HG03060 (cell line): ENCODE measurements at regions not wholly inside any gene's neighbourhood (a gene's known extent, or its start where the extent isn't known, plus 50 kb on each side); places are given as distances from the start of the nearest gene placed in this dataset.
A peak's percentile ranks its signal among the peaks of the same experiment; 100 is the strongest.
"Not testable (repeated sequence)": the region's sequence is repeated elsewhere in the genome, so short reads cannot be mapped to it uniquely, and the experiment has no call there.

Experiments
- ATAC-seq: cut with Tn5 transposase; IDR thresholded peaks from one replicate; pipeline ENCODE4 v1.9.1; 2021; ENCODE audit warnings: low read depth, moderate number of reproducible peaks; ENCODE audit not compliant: unreplicated experiment

DNA sequence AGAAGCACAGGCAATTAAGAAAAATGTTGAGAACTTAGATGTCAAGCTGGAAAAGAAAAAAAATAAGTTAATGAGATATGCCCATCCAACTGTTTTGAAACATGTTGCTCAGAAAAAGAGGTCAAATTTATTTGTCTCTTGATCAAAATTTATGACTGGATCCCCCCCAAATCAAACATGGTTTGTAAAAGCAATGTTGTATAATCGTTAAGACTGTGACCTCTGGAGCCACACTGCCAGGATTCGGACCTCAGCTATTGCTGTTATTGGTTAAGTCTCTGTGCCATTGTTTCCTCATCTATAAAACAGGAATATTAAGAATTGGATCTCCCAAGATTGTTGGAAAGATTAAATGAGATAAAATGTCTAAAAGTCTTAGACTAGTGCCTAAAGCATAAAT is 51.9 kb upstream of the LRRK2 start:
- ATAC-seq: no peak

DNA sequence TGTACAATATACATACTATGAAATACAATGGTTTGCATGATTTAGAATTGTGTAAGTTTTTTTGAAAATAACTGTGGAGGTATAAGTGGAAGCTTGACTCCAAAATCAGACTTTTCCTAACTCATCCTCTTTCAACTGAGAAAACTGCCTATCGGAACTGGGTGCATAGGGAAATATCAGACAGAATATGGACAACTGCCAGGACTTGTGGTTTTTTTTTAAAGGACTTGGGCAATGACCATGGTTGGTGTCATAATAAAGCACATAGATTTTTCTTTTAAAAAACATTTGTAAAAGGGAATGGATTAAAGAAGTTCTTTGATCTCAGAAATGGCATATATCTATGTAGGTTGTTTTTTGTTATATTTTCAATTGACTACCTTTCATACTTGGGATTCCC is 53.3 kb upstream of the LRRK2 start:
- ATAC-seq: no peak

DNA sequence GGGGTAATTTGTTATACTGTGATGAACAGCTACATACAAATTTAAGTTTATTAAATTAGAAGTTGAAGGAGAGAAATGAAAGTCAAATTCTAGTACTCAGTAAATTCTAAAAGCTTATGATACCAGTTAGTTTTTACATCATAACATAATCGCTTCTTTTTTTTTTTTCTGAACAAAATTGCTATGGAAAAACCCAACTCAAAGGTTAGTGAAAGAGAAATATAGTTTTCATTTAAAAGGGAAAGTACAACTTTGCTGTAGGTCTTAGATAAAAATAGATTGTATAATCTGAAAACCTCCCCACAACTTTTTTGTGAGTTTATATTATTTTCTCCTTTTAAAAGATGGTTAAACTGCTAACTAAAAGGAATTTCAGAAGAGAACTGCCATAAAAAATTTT is 53.7 kb upstream of the LRRK2 start:
- ATAC-seq: no peak

DNA sequence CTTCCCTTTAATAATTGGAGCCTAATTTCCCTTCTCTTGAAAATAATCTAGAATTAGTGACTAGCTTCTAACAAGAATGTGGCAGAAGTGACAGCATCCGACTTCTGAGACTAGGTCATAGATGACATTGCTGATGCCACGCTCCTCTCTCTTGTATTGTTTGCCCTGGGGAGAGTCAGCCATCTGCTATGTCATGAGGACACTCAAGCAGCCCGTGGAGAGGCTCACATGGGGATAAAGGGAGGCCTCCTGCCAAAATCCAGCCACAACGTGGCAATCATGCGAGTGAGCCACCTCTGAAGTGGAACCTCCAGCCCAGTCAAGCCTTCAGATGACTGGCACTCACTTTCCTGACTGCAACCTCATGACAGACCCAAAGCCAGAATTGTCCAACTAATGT is 54.2 kb upstream of the LRRK2 start:
- no peak for ATAC-seq

DNA sequence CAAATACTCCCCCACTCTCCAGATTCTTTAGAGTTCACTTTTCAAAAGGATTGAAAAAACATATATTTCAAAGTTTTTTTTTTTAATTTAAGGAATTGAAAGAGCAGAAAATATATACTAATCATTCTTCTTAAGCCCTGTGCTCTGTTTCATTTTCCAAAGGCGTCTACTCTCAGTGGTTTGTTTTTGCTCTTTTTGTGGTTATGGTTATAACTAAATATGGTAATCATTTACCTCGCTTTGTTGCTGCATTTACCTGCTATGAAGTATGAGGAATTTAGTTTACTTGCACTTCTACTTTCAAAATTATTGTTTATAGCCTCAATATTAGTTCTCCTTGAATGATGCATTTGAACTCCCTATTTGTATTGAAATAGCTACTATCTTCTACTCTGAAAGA is 55.9 kb upstream of the LRRK2 start:
- peak; percentile 97 for ATAC-seq

DNA sequence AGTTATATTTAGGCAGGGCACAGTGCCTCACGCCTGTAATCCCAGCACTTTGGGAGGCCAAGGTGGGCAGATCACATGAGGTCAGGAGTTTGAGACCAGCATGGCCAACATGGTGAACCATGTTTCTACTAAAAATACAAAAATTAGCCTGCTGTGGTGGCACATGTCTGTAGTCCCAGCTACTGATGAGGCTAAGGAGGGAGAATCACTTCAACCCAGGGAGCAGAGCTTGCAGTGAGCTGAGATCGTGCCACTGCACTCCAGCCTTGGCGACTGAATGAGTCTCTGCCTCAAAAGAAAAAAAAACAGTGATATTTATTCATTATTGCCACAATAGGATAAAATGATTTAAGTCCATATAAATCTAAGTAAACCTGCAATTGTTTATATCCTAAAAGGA is 56.4 kb upstream of the LRRK2 start:
- not testable (repeated sequence) for ATAC-seq

DNA sequence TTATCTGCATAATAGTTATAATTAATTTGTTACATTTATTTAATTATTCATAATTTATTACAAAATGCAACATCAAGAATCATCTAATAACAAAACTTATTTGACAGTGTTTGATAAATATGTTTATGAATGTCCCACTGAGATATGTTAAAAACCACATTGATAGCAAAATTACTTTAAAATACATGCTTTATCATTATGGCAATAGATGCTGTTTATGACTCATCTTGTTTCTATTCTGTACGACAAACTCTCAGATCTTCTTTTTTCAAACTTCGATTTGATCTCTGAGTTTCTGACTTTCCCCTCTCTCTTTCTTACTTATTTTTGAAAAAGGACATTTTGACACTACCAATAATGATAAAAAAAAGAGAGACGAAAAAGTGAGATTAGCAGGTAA is 56.8 kb upstream of the LRRK2 start:
- ATAC-seq: peak; percentile 42

DNA sequence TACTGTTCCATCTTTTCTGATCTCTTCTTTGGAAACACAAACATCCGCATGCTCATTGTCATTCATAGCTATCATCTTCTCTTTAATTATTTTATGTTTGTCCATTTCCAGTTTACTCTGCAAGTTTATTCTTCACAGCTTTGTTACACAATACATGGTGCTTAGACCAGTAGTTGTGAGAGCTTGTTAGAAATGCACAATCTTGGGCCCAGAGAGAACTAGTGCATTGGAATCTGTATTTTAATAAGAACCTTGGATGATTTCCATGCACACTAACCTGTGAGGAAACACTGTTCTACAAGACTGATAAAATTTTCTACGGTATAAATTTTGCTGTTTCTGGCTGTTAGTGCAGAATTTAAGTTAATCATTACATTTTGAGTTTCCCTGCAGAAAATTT is 59.3 kb upstream of the SLC2A13 start:
- no peak for ATAC-seq

DNA sequence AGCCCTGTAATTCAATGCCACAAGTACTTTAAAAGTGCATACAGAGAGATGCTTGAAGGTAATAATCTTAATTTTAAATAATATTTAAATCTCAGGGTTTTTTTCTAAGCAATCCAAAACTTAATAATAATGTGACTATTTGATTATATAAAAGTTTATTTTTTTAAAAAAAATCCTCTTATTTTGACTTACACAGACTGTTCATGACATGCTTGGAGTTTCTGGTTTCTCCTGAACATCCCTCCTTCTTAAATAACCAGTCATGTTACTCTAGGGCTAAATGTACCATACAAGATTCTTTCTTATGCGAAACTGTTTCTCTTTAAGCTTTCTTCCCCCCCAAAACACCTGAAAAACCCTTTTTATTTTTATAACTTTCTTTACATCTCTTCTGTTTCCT is 58.2 kb upstream of the SLC2A13 start:
- ATAC-seq: no peak

DNA sequence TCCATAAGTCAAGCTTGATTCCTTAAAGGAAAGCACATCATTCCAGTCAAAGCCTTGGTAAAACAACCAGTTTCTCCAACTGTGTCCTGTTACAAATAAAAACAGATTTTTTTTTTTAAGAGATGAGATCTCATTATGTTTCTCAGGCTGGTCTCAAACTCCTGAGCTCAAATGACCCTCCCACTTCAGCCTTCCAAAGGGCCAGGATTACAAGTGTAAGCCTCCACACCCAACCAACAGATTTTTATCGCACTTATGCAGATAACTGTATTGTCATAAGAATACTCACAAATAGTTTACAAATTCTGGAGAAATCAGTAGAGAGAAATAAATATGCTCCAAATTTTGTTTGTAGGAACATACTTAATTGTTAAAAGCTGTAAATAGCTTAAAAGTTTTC is 56.2 kb upstream of the SLC2A13 start:
- no peak for ATAC-seq

DNA sequence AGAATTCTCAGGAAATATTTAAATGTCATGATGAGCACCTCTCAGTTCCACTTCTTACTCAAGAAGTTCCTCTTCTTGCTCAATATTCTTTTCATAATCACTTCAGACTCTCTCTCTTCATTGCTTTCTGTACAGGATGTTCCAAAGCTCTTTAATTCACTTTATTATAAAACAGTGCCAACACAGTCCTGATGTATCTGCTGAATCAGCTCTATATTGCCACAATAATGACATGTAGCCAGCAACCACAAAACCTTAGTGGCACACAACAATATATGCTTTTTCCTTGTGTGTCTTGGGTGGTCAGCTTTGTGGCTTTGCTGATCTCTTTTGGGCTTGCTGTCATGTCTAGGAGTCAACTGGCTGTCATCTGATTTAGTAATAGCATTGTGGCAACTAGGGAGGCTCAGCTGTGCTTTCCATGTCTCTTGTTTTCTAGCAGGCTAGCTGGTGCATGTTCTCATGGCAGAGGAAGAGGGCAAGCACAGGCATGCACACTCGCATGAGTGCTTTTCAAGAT is 52.8 kb upstream of the SLC2A13 start:
- ATAC-seq: peak; percentile 54

DNA sequence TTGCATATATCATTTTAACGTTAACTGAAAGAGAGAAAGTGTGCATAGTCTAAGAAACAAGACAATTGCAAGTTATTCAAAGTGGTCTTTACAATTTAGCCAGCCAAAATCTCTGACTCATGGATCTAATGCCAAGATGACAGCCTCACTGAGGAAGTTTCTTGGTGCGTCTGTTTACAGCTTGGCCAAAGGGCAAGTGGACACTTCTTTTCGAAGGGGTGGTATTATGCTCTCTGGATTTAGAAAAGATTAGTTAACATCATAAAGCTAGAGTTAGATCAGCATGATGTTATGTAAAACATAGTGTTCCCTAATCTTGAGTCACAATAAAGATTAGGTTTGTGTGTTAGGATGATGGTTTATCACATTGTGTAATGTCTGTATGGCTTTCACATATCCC is 51.5 kb upstream of the SLC2A13 start:
- no peak for ATAC-seq

DNA sequence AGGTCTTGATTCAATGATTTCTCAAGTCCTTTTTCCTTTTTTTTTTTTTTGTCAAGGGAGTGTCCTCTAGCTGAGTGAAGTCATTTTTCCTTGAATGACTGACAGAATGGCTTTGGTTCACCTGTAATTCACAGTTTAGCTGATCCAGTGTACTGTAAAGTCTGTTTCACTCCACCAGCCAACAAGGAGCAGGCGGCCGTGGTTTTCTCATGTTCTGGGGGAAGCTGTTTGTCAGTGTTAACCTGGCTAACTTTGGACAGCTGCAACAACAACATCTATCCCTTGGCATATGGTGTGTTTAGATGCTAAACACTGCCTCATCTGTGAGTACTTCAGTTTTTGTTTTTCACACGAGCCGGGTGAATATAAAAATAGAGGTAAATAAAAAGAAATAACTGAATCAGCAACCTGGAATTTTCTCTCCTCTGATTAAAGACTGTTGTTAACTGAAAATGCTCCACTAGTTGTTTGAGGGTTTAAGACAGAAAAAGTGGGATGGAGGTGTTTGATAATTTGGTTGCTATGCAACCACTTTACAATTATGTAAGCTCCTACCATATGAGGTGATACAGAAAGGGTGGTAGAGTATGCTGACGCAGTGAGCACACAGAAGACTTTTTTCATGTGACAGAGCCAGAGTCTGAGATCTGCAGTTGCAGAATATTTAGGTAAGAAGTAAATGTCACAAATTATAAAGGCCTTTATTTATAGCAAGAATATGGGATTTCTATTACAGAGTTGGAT is 50.3 kb upstream of the SLC2A13 start:
- ATAC-seq: no peak
